ENCODE measurements at regions not wholly inside any gene's neighbourhood (a gene's known extent, or its start where the extent isn't known, plus 50 kb on each side); places are given as distances from the start of the nearest gene placed in this dataset.

GRCh38 chr1:60463146-60463545 lies 389.6 kb upstream of the C1orf87 start:
- H3K27ac ChIP-seq (ENCODE audit: low read depth, low read length): no peak overlapping the region
- H4K8ac ChIP-seq (ENCODE audit: extremely low read depth, insufficient read depth, low read length): no peak overlapping the region
- no peak for FAIRE-seq

More at GRCh38 chr1:60463146-60463545, 389.6 kb upstream of the C1orf87 start:
- no peaks in the 10 kb centered on the region for H4K20me1 ChIP-seq (replicated peaks in 1 of 2; ENCODE audit: control insufficient read depth in 1 of 2, insufficient read depth in 2 of 2, low read length in 2 of 2)
- H2AFZ ChIP-seq (ENCODE audit: low read length): no peak overlapping the region
- no peak overlapping the region for H2BK20ac ChIP-seq (ENCODE audit: low read length)
- H3K9me3 ChIP-seq (ENCODE audit: insufficient read depth in 2 of 2, low read depth in 1 of 2, low read length in 1 of 2): no peaks in the 10 kb centered on the region
- H2BK120ac ChIP-seq (replicated peaks; ENCODE audit: low read depth, low read length): no peak overlapping the region
- H3K36me3 ChIP-seq (ENCODE audit: control insufficient read depth in 2 of 4, insufficient read depth in 4 of 4, low read length in 3 of 4): no peaks in the 10 kb centered on the region
- no peak overlapping the region for H3K4me3 ChIP-seq (ENCODE audit: extremely low read depth in 1 of 4, insufficient read depth in 2 of 4, low read depth in 3 of 4, low read length in 4 of 4)
- no peaks in the 10 kb centered on the region for H3K23me2 ChIP-seq (ENCODE audit: low read depth, low read length)
- H3K27me3 ChIP-seq (replicated peaks in 1 of 4; ENCODE audit: control insufficient read depth in 3 of 4, extremely low read depth in 1 of 4, insufficient read depth in 3 of 4, low read length in 3 of 4): no peaks in the 10 kb centered on the region
- no peak overlapping the region for H2BK15ac ChIP-seq (ENCODE audit: low read length)
- WGBS, 2 experiments (ENCODE audit: extremely low coverage in 1 of 2, insufficient coverage in 1 of 2, insufficient read length in 1 of 2, insufficient replicate concordance in 2 of 2, low coverage in 1 of 2, low lambda C conversion rate in 2 of 2, missing lambda C conversion rate in 1 of 2): 95% methylated on average over 2 of the region's 2 CpGs; no CpG with 5 or more reads in 1 of the 2 experiments
- H3K79me1 ChIP-seq (ENCODE audit: low read depth, low read length): no peaks in the 10 kb centered on the region
- DNase-seq (ENCODE audit: low read depth in 1 of 2, low spot score in 2 of 2): no peak
- no peak overlapping the region for H3K18ac ChIP-seq (ENCODE audit: extremely low read depth, low read length)
- TF ChIP-seq NANOG (IDR thresholded peaks at IDR 0.05; ENCODE audit: insufficient read depth, low read depth, low read length, poor library complexity, severe bottlenecking) (no peak), RAD21 (IDR thresholded peaks at IDR 0.05 in 1 of 2, conservative IDR thresholded peaks at IDR 0.05 in 1 of 2; ENCODE audit: low read depth in 2 of 2, low read length in 2 of 2) (no peak), JUN (IDR thresholded peaks at IDR 0.05; ENCODE audit: low read depth, low read length) (no peak), ATF2 (IDR thresholded peaks at IDR 0.05; ENCODE audit: low read length) (no peak), ZNF274 (IDR thresholded peaks at IDR 0.05; ENCODE audit: borderline replicate concordance, extremely low read depth, low read length) (no peak), POLR2A (IDR thresholded peaks at IDR 0.05; ENCODE audit: control extremely low read depth in 1 of 2, low read depth in 2 of 2, low read length in 2 of 2) (no peak), BCL11A (IDR thresholded peaks at IDR 0.05; ENCODE audit: low read depth in 2 of 2, low read length in 2 of 2) (no peak)
- H3K14ac ChIP-seq (ENCODE audit: insufficient read length): no peak overlapping the region
- no peak overlapping the region for H4K5ac ChIP-seq (ENCODE audit: insufficient read length, low read depth, low read length)
- no peak overlapping the region for H3K4me2 ChIP-seq (ENCODE audit: insufficient read depth in 1 of 2, low read depth in 2 of 2, low read length in 2 of 2)
- H2AK5ac ChIP-seq (ENCODE audit: low read depth, low read length): no peak overlapping the region
- POLR2A ChIA-PET (ENCODE audit: partially characterized antibody): no interaction called here
- no peak overlapping the region for H3K4ac ChIP-seq (replicated peaks; ENCODE audit: insufficient read length, low read depth, low read length)
- H2BK5ac ChIP-seq (ENCODE audit: low read depth, low read length): no peak overlapping the region
- no peak overlapping the region for H3K23ac ChIP-seq (ENCODE audit: insufficient read length)
- no peak overlapping the region for H3K56ac ChIP-seq (replicated peaks; ENCODE audit: insufficient read length, low read depth, low read length)
- peaks cover 0 to 5% (median 2%) of the 10 kb centered on the region in 4 experiments; a peak in 3 of 7 replicates for H3K4me1 ChIP-seq (replicated peaks in 1 of 4; ENCODE audit: control insufficient read depth in 3 of 4, insufficient read depth in 4 of 4, low read length in 3 of 4)
- no peaks in the 10 kb centered on the region for H3K79me2 ChIP-seq (ENCODE audit: control insufficient read depth in 1 of 2, insufficient read depth in 2 of 2, low read length in 2 of 2)
- no peak overlapping the region for H3K9ac ChIP-seq (replicated peaks in 1 of 4; ENCODE audit: extremely low read depth in 1 of 4, low read depth in 3 of 4, low read length in 3 of 4)
- CTCF ChIA-PET (ENCODE audit: partially characterized antibody): no interaction called here
- no peak overlapping the region for H4K91ac ChIP-seq (replicated peaks; ENCODE audit: insufficient read length, low read length)
- no peak overlapping the region for H2BK12ac ChIP-seq (ENCODE audit: low read depth, low read length)
